WTC11 (cell line): ENCODE measurements at regions not wholly inside any gene's neighbourhood (a gene's known extent, or its start where the extent isn't known, plus 50 kb on each side); places are given as distances from the start of the nearest gene placed in this dataset.

Source experiments
- FOXP1 ChIP-seq: sonication (generic); formaldehyde crosslinking; IDR thresholded peaks from 2 replicates; pipeline ENCODE4 v1.8.0; 2022; ENCODE audit warnings: missing genetic modification reagents, mild to moderate bottlenecking, moderate library complexity, borderline replicate concordance
- SMAD3 ChIP-seq: sonication (generic); formaldehyde crosslinking; IDR thresholded peaks from 2 replicates; pipeline ENCODE4 v1.8.0; 2022; ENCODE audit warnings: missing genetic modification reagents, mild to moderate bottlenecking, borderline replicate concordance
- ZBTB21 ChIP-seq: sonication (generic); formaldehyde crosslinking; IDR thresholded peaks from 2 replicates; pipeline ENCODE4 v1.8.1; 2023; ENCODE audit warnings: mild to moderate bottlenecking, missing genetic modification reagents, borderline replicate concordance
- ZNF317 ChIP-seq: sonication (generic); formaldehyde crosslinking; IDR thresholded peaks from 2 replicates; pipeline ENCODE4 v1.8.1; 2023; ENCODE audit warnings: low read depth, mild to moderate bottlenecking, moderate library complexity, missing genetic modification reagents, borderline replicate concordance
- TF ChIP-seq, protein P1 (sequence below): fragments of 200-600 bp; IDR thresholded peaks from 2 replicates; pipeline ENCODE4 v1.8.0; 2022; ENCODE audit warnings: antibody characterized with exemption
- TF ChIP-seq, protein P2 (sequence below): sonication (generic); formaldehyde crosslinking; IDR thresholded peaks from 2 replicates; pipeline ENCODE4 v1.8.0; 2022; ENCODE audit warnings: mild to moderate bottlenecking, missing genetic modification reagents
- TF ChIP-seq, protein P3 (sequence below): sonication (generic); formaldehyde crosslinking; IDR thresholded peaks from 2 replicates; pipeline ENCODE4 v1.8.1; 2023; ENCODE audit warnings: mild to moderate bottlenecking, missing genetic modification reagents, moderate library complexity
- TF ChIP-seq, protein P4 (sequence below): sonication (generic); formaldehyde crosslinking; conservative IDR thresholded peaks from 2 replicates; pipeline ENCODE4 v1.8.1; 2023; ENCODE audit warnings: mild to moderate bottlenecking, low read depth, missing genetic modification reagents, moderate library complexity

DNA sequence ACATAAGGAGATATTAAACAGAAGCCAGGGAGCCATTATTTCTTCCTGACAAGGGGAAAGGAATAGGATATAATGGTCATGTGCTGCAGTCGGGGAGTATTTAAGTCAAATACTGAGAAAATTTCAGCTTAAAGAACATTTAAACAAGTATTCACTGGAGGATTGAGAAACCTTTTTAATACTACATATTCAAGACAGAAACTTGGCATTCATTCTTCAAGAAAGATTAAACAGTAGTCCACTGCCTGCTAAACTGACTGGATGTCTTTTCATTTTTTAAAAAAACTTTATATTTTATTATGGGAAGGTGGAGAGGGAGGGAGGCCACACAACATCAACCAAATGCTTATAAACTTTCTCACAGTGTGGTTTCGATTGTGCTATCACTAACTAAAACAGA is 107.4 kb upstream of the CBLB start:
- TF ChIP-seq, protein P1, sequence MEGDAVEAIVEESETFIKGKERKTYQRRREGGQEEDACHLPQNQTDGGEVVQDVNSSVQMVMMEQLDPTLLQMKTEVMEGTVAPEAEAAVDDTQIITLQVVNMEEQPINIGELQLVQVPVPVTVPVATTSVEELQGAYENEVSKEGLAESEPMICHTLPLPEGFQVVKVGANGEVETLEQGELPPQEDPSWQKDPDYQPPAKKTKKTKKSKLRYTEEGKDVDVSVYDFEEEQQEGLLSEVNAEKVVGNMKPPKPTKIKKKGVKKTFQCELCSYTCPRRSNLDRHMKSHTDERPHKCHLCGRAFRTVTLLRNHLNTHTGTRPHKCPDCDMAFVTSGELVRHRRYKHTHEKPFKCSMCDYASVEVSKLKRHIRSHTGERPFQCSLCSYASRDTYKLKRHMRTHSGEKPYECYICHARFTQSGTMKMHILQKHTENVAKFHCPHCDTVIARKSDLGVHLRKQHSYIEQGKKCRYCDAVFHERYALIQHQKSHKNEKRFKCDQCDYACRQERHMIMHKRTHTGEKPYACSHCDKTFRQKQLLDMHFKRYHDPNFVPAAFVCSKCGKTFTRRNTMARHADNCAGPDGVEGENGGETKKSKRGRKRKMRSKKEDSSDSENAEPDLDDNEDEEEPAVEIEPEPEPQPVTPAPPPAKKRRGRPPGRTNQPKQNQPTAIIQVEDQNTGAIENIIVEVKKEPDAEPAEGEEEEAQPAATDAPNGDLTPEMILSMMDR, result no peak
- TF ChIP-seq ZNF317 (CRISPR knock-in tag) (no peak), ZBTB21 (CRISPR knock-in tag) (no peak), SMAD3 (no peak), FOXP1 (CRISPR knock-in tag) (no peak)
- TF ChIP-seq, protein P2, sequence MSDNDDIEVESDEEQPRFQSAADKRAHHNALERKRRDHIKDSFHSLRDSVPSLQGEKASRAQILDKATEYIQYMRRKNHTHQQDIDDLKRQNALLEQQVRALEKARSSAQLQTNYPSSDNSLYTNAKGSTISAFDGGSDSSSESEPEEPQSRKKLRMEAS (CRISPR knock-in tag), result no peak
- TF ChIP-seq, protein P3, sequence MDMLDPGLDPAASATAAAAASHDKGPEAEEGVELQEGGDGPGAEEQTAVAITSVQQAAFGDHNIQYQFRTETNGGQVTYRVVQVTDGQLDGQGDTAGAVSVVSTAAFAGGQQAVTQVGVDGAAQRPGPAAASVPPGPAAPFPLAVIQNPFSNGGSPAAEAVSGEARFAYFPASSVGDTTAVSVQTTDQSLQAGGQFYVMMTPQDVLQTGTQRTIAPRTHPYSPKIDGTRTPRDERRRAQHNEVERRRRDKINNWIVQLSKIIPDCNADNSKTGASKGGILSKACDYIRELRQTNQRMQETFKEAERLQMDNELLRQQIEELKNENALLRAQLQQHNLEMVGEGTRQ, result no peak
- TF ChIP-seq, protein P4, sequence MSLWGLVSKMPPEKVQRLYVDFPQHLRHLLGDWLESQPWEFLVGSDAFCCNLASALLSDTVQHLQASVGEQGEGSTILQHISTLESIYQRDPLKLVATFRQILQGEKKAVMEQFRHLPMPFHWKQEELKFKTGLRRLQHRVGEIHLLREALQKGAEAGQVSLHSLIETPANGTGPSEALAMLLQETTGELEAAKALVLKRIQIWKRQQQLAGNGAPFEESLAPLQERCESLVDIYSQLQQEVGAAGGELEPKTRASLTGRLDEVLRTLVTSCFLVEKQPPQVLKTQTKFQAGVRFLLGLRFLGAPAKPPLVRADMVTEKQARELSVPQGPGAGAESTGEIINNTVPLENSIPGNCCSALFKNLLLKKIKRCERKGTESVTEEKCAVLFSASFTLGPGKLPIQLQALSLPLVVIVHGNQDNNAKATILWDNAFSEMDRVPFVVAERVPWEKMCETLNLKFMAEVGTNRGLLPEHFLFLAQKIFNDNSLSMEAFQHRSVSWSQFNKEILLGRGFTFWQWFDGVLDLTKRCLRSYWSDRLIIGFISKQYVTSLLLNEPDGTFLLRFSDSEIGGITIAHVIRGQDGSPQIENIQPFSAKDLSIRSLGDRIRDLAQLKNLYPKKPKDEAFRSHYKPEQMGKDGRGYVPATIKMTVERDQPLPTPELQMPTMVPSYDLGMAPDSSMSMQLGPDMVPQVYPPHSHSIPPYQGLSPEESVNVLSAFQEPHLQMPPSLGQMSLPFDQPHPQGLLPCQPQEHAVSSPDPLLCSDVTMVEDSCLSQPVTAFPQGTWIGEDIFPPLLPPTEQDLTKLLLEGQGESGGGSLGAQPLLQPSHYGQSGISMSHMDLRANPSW (CRISPR knock-in tag), result no peak
